GM12878 (cell line): ENCODE measurements at regions not wholly inside any gene's neighbourhood (a gene's known extent, or its start where the extent isn't known, plus 50 kb on each side); places are given as distances from the start of the nearest gene placed in this dataset.

ENCODE experiments used
- ATAC-seq: fragments of 200-7000 bp; cut with Tn5 transposase; 3 replicates; pipeline ENCODE4 v1.9.1; 2020; ENCODE audit warnings: mild to moderate bottlenecking, moderate library complexity
- BruUV-seq: library from RNA; stranded (reverse); fragments of 400-500 nt; replicated peaks from 2 replicates; lab custom pipeline; 2021; lab: Mats Ljungman, UMichigan
- CTCF ChIA-PET: fragments of 300-600 bp; sonication (Branson Sonifier 250); formaldehyde crosslinking; extraction: SDS; loops from one replicate; lab custom pipeline; 2021; ENCODE audit warnings: inconsistent platforms; lab: Yijun Ruan, JAX
- POLR2A ChIA-PET: fragments of 350-600 bp; formaldehyde crosslinking; extraction: SDS; loops from one replicate; lab custom pipeline; 2021; ENCODE audit warnings: inconsistent platforms; lab: Charles Lee
- RAD21 ChIA-PET: fragments of 300-600 bp; sonication (Branson Sonifier 250); formaldehyde crosslinking; loops from one replicate; lab custom pipeline; 2023; ENCODE audit warnings: antibody characterized with exemption; ENCODE audit not compliant: unreplicated experiment; lab: Charles Lee
- SMC1A ChIA-PET: fragments of 300-600 bp; sonication (Branson Sonifier 250); formaldehyde crosslinking; loops from one replicate; lab custom pipeline; 2023; ENCODE audit not compliant: unreplicated experiment, uncharacterized antibody; lab: Charles Lee
- DNase-seq: peaks from one replicate; pipeline ENCODE4 v3.0.0-alpha.2; 2011; ENCODE audit warnings: low read depth, low spot score
- FAIRE-seq: peaks from 3 replicates; lab custom pipeline; 2011; peaks lifted over from hg19 to GRCh38; lab: Jason Lieb, UNC
- H2AFZ ChIP-seq: 2 replicates; pipeline ENCODE4 v1.6.0; 2011; ENCODE audit warnings: low read depth, low read length, control low read depth; ENCODE audit not compliant: control insufficient read depth
- H3K27ac ChIP-seq: 2 replicates; pipeline ENCODE4 v1.5.1; 2011; ENCODE audit warnings: control low read depth; ENCODE audit not compliant: control insufficient read depth, insufficient read depth
- H3K27me3 ChIP-seq, 2 experiments: replicated peaks in 1 of 2; 2 replicates each; pipeline versions ENCODE4 v1.6.0 to v1.6.1; 2011; ENCODE audit warnings: low read length in 1 of 2; ENCODE audit not compliant: control insufficient read depth in 2 of 2, insufficient read depth in 2 of 2
- H3K36me3 ChIP-seq, 2 experiments: 2 replicates each; pipeline ENCODE4 v1.5.1; 2011; ENCODE audit warnings: low read length in 1 of 2; ENCODE audit not compliant: control insufficient read depth in 2 of 2, insufficient read depth in 2 of 2
- H3K4me1 ChIP-seq: 2 replicates; pipeline ENCODE4 v1.6.1; 2011; ENCODE audit warnings: mild to moderate bottlenecking, low read length, moderate library complexity, mixed read lengths; ENCODE audit not compliant: control insufficient read depth, insufficient read depth
- H3K4me2 ChIP-seq: 2 replicates; pipeline ENCODE4 v1.6.0; 2011; ENCODE audit warnings: control low read depth; ENCODE audit not compliant: control insufficient read depth, insufficient read depth
- H3K4me3 ChIP-seq: fragments of 200-600 bp; sonication (generic); 2 replicates; pipeline ENCODE4 v1.5.1; 2016
- H3K79me2 ChIP-seq: 2 replicates; pipeline ENCODE4 v1.6.0; 2011; ENCODE audit warnings: low read length; ENCODE audit not compliant: control insufficient read depth, insufficient read depth
- H3K9ac ChIP-seq: 2 replicates; pipeline ENCODE4 v1.8.0; 2011; ENCODE audit warnings: low read length, control low read depth, mixed read lengths; ENCODE audit not compliant: control insufficient read depth, insufficient read depth
- H3K9me3 ChIP-seq: replicated peaks from 3 replicates; pipeline ENCODE4 v1.5.1; 2011; ENCODE audit warnings: mild to moderate bottlenecking, low read length; ENCODE audit not compliant: control insufficient read depth, insufficient read depth
- H4K20me1 ChIP-seq: 2 replicates; pipeline ENCODE4 v1.6.0; 2011; ENCODE audit not compliant: control insufficient read depth, insufficient read depth
- FOXM1 ChIP-seq: IDR thresholded peaks from 2 replicates; pipeline ENCODE4 v1.6.1; 2012; ENCODE audit warnings: low read depth, mild to moderate bottlenecking, inconsistent platforms, low read length, moderate library complexity
- JUND ChIP-seq: IDR thresholded peaks from 2 replicates; pipeline ENCODE4 v1.6.1; 2012; ENCODE audit warnings: low read depth, mild to moderate bottlenecking, low read length, improper control_type of control experiment, moderate library complexity
- MXI1 ChIP-seq: fragments of 150-350 bp; IDR thresholded peaks from 2 replicates; pipeline ENCODE4 v1.6.1; 2011; ENCODE audit warnings: low read depth, mild to moderate bottlenecking, inconsistent platforms, low read length, improper control_type of control experiment
- NFIC ChIP-seq: IDR thresholded peaks from 2 replicates; pipeline ENCODE4 v1.6.1; 2012; ENCODE audit warnings: low read depth, mild to moderate bottlenecking, inconsistent platforms, low read length, moderate library complexity
- PAX5 ChIP-seq: IDR thresholded peaks from 2 replicates; pipeline ENCODE4 v1.6.1; 2011; ENCODE audit warnings: low read depth, low read length, borderline replicate concordance
- RB1 ChIP-seq: fragments of 450-650 bp; formaldehyde crosslinking; IDR thresholded peaks from 2 replicates; pipeline ENCODE4 v1.6.1; 2017; ENCODE audit warnings: mild to moderate bottlenecking, borderline replicate concordance
- SP1 ChIP-seq: IDR thresholded peaks from one replicate; pipeline ENCODE4 v1.6.1; 2011; ENCODE audit warnings: low read depth, low read length
- WGBS: methylation state at CpG from one replicate; pipeline ENCODE4 v1.1.6; 2016; ENCODE audit warnings: low lambda C conversion rate; ENCODE audit not compliant: insufficient replicate concordance, insufficient coverage; ENCODE audit errors: missing lambda C conversion rate; 5-methylcytosine and 5-hydroxymethylcytosine counted together
- in situ Hi-C: fragments of 300-500 bp; cut with MboI; formaldehyde crosslinking; loops from 9 replicates; pipeline ENCODE4 v1.14.3; 2018; ENCODE audit warnings: mixed read lengths
- intact Hi-C: fragments of 100-400 bp; cut with micrococcal nuclease; formaldehyde crosslinking; loops from one replicate; pipeline ENCODE4 v1.14.2; 2022; ENCODE audit not compliant: unreplicated experiment

DNA sequence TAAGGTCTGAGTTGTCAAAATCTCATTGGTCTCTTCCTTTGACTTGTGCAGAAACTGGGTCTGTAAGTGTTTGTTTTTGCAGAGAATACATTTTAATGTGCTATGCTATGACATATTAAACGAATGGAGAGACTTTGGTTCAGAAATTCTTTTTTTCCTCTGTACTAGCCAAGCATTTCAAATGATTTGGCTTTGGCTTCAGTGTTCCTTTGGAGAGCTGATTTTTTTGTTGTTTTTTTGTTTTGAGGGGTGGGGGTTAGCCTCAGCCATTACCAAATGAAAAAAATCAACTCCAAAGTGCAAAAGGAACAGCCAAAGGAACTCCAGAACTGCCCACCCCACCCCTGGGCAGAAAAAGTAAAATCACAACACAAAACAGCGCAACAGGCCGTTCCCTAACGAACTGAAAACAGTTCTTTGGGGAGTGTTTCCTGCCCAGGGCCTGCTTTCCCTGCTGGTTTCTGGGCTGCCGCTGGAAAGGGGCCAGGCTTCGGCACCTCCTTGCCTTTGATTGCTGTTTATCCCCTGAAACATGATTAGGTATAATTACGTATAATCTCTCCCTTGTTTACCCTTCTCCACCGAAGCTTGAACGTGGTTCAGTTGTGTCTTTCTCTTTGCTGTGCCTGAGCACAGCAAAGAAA is 57.6 kb upstream of the NEO1 start:
- Histone ChIP-seq H2AFZ (no peak overlapping the region), H3K36me3 (no peaks in the 10 kb centered on the region), H3K9ac (no peak overlapping the region), H4K20me1 (no peaks in the 10 kb centered on the region), H3K9me3 (no peaks in the 10 kb centered on the region), H3K79me2 (no peaks in the 10 kb centered on the region), H3K4me1 (no peaks in the 10 kb centered on the region), H3K27ac (no peak overlapping the region), H3K4me3 (no peak overlapping the region), H3K27me3 (no peaks in the 10 kb centered on the region; a peak in 1 of 4 replicates), H3K4me2 (no peak overlapping the region)
- no TSS peak for BruUV-seq
- in situ Hi-C loops (no loop called here), intact Hi-C loops (no loop called here)
- RAD21 ChIA-PET, result no interaction called here
- DNase-seq (no peak), ATAC-seq (no peak), FAIRE-seq (no peak)
- POLR2A ChIA-PET, result no interaction called here
- WGBS, result 19% methylated on average over 9 of the region's 9 CpGs
- TF ChIP-seq SP1 (no peak), RB1 (no peak)
- SMC1A ChIA-PET, result no interaction called here
- CTCF ChIA-PET, result no interaction called here

DNA sequence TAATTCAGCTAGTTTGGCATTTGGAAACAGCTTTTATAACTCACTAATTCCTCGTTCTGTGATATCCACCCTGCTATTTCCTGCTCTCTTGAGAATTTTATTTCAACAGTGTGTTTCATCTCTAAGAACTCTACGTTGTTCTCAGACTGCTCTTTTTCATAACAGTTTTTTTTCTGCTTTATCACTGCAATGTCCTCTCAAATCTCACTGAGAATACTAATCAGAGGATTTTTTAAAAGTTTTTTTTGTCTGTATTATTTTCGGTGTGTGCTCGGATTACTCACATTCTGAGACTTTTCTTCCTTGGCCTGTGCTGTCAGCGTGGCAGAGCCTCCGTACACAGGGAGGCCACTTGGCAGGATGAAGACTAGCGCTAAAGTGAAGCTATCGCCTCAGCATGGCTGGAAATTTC is 59.4 kb upstream of the NEO1 start:
- no TSS peak for BruUV-seq
- intact Hi-C loops, result no loop called here
- Histone ChIP-seq H3K36me3 (no peaks in the 10 kb centered on the region), H3K4me1 (no peaks in the 10 kb centered on the region), H3K4me2 (no peak overlapping the region), H3K9me3 (no peaks in the 10 kb centered on the region), H3K79me2 (no peaks in the 10 kb centered on the region)
- CTCF ChIA-PET, result no interaction called here
- WGBS, result 35% methylated on average over 8 of the region's 8 CpGs
- RAD21 ChIA-PET, result no interaction called here
- no peak for ATAC-seq
- no peak for TF ChIP-seq FOXM1
- no peak for TF ChIP-seq NFIC
- TF ChIP-seq JUND, result no peak
- no peak for TF ChIP-seq PAX5
- no peak for TF ChIP-seq MXI1
- TF ChIP-seq, all 136 proteins: peak for 0
- in situ Hi-C loops, result no loop called here
- Histone ChIP-seq H2AFZ (no peak overlapping the region), H3K9ac (no peak overlapping the region), H3K27me3 (no peaks in the 10 kb centered on the region; a peak in 1 of 4 replicates), H3K27ac (no peak overlapping the region), H4K20me1 (no peaks in the 10 kb centered on the region), H3K4me3 (no peak overlapping the region)
- no peak for FAIRE-seq
- DNase-seq, result no peak
- SMC1A ChIA-PET, result no interaction called here
- POLR2A ChIA-PET, result interaction anchor here (0.6 kb wide), 1 partner anchor 270 kb away, joined by 3 read pairs; no protein-coding TSS in a partner anchor
